Ecto neural progenitor cell (in vitro differentiated cells): ENCODE measurements at regions not wholly inside any gene's neighbourhood (a gene's known extent, or its start where the extent isn't known, plus 50 kb on each side); places are given as distances from the start of the nearest gene placed in this dataset.
"Not testable (repeated sequence)": the region's sequence is repeated elsewhere in the genome, so short reads cannot be mapped to it uniquely, and the experiment has no call there.

Experiments used
- DNase-seq: peaks from one replicate; pipeline ENCODE4 v3.0.0-alpha.2; 2018; ENCODE audit warnings: low spot score

DNA sequence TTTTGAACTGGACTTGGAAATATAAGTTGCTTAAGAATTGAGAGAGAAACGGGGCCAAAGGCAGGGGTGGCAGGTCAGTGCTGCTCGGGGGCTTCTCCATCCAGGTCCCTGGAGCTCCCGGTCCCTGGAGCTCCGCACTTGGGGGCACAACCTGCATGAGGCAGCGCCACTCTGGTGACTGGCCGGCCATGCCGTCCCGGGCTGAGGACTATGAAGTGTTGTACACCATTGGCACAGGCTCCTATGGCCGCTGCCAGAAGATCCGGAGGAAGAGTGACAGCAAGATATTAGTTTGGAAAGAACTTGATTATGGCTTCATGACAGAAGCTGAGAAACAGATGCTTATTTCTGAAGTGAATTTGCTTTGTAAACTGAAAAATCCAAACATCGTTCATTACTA is 76.9 kb upstream of the POTEG start:
- not testable (repeated sequence) for DNase-seq

- DNase-seq, result not testable (repeated sequence)
Measured at GRCh38 chr14:19489475-19489874, 55.3 kb upstream of the POTEG start.

- not testable (repeated sequence) for DNase-seq
Measured at GRCh38 chr14:19488457-19488856, 54.3 kb upstream of the POTEG start.

GRCh38 chr14:19487690-19488089 is 53.5 kb upstream of the POTEG start:
- not testable (repeated sequence) for DNase-seq

DNA sequence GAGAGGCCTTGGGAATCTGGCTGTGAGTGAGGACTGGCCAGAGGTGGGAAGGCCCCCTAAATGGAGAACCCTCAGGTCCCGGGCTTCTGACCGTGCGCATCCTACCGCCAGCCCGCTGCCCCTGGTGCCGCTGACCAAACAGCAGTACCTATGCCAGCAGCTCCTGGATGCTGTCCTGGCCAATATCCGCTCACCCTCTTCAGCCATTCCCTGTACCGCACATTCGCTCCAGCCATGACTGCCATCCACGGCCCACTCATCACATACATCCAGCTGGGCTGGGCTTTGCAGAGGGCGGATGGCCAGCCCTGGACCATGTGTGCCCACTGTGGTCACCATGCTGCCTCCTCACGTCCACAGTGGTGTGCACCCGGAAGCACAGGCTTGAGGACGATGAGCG is 53.1 kb upstream of the POTEG start:
- DNase-seq, result not testable (repeated sequence)

- peak; percentile 11 for DNase-seq
Measured at GRCh38 chr14:19485346-19485745, 51.2 kb upstream of the POTEG start.
